Astrocyte (in vitro differentiated cells and primary cell): ENCODE measurements at regions not wholly inside any gene's neighbourhood (a gene's known extent, or its start where the extent isn't known, plus 50 kb on each side); places are given as distances from the start of the nearest gene placed in this dataset.

Experiments
- DNase-seq: peaks from one replicate; pipeline ENCODE4 v3.0.0-alpha.2; 2010; ENCODE audit warnings: low read depth
- FAIRE-seq: peaks from 2 replicates; lab custom pipeline; 2011; peaks lifted over from hg19 to GRCh38; lab: Jason Lieb, UNC
- H2AFZ ChIP-seq: 2 replicates; pipeline ENCODE4 v1.6.0; 2012; ENCODE audit warnings: low read depth, low read length, inconsistent platforms
- H3K27ac ChIP-seq: 2 replicates; pipeline ENCODE4 v1.5.1; 2011; ENCODE audit warnings: low read depth, low read length, inconsistent platforms
- H3K27me3 ChIP-seq: 2 replicates; pipeline ENCODE4 v1.6.0; 2011; ENCODE audit warnings: low read length, inconsistent platforms; ENCODE audit not compliant: insufficient read depth
- H3K36me3 ChIP-seq: 2 replicates; pipeline ENCODE4 v1.5.1; 2011; ENCODE audit warnings: low read length, inconsistent platforms; ENCODE audit not compliant: insufficient read depth
- H3K4me1 ChIP-seq: 2 replicates; pipeline ENCODE4 v1.5.1; 2011; ENCODE audit warnings: low read length, inconsistent platforms; ENCODE audit not compliant: insufficient read depth
- H3K4me2 ChIP-seq: 2 replicates; pipeline ENCODE4 v1.6.0; 2012; ENCODE audit warnings: low read length, inconsistent platforms
- H3K4me3 ChIP-seq: 2 replicates; pipeline ENCODE4 v1.5.1; 2011; ENCODE audit warnings: low read depth, mild to moderate bottlenecking, low read length, inconsistent platforms; ENCODE audit not compliant: insufficient read depth
- H3K79me2 ChIP-seq: 2 replicates; pipeline ENCODE4 v1.6.0; 2012; ENCODE audit warnings: mild to moderate bottlenecking, low read length, inconsistent platforms; ENCODE audit not compliant: insufficient read depth
- H3K9ac ChIP-seq: 2 replicates; pipeline ENCODE4 v1.6.0; 2012; ENCODE audit warnings: mild to moderate bottlenecking, low read length, inconsistent platforms
- H3K9me3 ChIP-seq: 2 replicates; pipeline ENCODE4 v1.5.1; 2012; ENCODE audit warnings: low read depth, mild to moderate bottlenecking, low read length, inconsistent platforms; ENCODE audit not compliant: insufficient read depth
- H4K20me1 ChIP-seq: 2 replicates; pipeline ENCODE4 v1.6.0; 2012; ENCODE audit warnings: low read length, inconsistent platforms; ENCODE audit not compliant: insufficient read depth
- H3K27ac Mint-ChIP-seq: one replicate; pipeline ENCODE4 v1.8.0; 2021; ENCODE audit warnings: mild to moderate bottlenecking, mixed read lengths; ENCODE audit not compliant: unreplicated experiment
- H3K27me3 Mint-ChIP-seq: one replicate; pipeline ENCODE4 v1.8.0; 2021; ENCODE audit warnings: low read depth, mixed read lengths; ENCODE audit not compliant: unreplicated experiment
- H3K36me3 Mint-ChIP-seq: one replicate; pipeline ENCODE4 v1.8.0; 2021; ENCODE audit warnings: low read depth, mixed read lengths; ENCODE audit not compliant: unreplicated experiment
- H3K4me1 Mint-ChIP-seq: one replicate; pipeline ENCODE4 v1.8.0; 2021; ENCODE audit warnings: low read depth, mixed read lengths; ENCODE audit not compliant: unreplicated experiment
- H3K4me3 Mint-ChIP-seq: one replicate; pipeline ENCODE4 v1.8.0; 2021; ENCODE audit warnings: mild to moderate bottlenecking, moderate library complexity, mixed read lengths; ENCODE audit not compliant: unreplicated experiment
- H3K9me3 Mint-ChIP-seq: one replicate; pipeline ENCODE4 v1.8.0; 2021; ENCODE audit warnings: mild to moderate bottlenecking, mixed read lengths; ENCODE audit not compliant: unreplicated experiment
- EZH2 ChIP-seq: IDR thresholded peaks from 2 replicates; pipeline ENCODE4 v1.6.1; 2012; ENCODE audit warnings: mild to moderate bottlenecking, low read length, inconsistent platforms; ENCODE audit not compliant: insufficient read depth
- TF ChIP-seq, protein P1 (sequence below): IDR thresholded peaks from 2 replicates; pipeline ENCODE4 v1.5.1; 2011; ENCODE audit warnings: low read depth, mild to moderate bottlenecking, inconsistent platforms, low read length, moderate library complexity; ENCODE audit not compliant: insufficient read depth

DNA sequence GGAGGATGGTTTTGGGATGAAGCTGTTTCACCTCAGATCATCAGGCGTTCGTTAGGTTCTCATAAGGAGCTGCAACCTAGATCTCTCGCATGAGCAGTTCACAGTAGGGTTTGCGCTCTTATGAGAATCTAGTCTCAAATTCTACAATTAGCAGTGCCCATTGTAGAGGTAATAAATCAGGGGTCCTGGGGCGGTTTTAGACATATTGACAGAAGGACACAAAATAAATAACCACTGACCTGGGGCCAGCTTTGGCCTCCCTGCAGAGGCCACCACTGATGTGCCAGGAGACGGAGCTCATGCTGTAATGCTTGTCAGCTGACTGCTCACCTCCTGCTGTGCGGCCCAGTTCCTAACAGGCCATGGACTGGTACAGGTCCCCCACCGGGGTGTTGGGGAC, 67.6 kb upstream of the SPATA31D4 start:
- no peak overlapping the region for H3K27ac ChIP-seq
- no peak overlapping the region for H2AFZ ChIP-seq
- H3K4me1 ChIP-seq, result peaks cover 6% of the 10 kb centered on the region
- DNase-seq (no peak), FAIRE-seq (no peak)
- no peak overlapping the region for H3K4me2 ChIP-seq
- peaks cover 3% of the 10 kb centered on the region for H3K27me3 Mint-ChIP-seq
- H4K20me1 ChIP-seq, result no peaks in the 10 kb centered on the region
- H3K36me3 Mint-ChIP-seq, result no peaks in the 10 kb centered on the region
- no peak overlapping the region for H3K4me3 Mint-ChIP-seq
- no peak overlapping the region for H3K4me3 ChIP-seq
- no peak overlapping the region for H3K9ac ChIP-seq
- no peaks in the 10 kb centered on the region for H3K79me2 ChIP-seq
- H3K9me3 ChIP-seq, result no peaks in the 10 kb centered on the region
- H3K9me3 Mint-ChIP-seq, result no peaks in the 10 kb centered on the region
- no peaks in the 10 kb centered on the region for H3K27me3 ChIP-seq
- H3K36me3 ChIP-seq, result no peaks in the 10 kb centered on the region
- no peak overlapping the region for H3K27ac Mint-ChIP-seq
- H3K4me1 Mint-ChIP-seq, result peaks cover 2% of the 10 kb centered on the region
- TF ChIP-seq, protein P1, sequence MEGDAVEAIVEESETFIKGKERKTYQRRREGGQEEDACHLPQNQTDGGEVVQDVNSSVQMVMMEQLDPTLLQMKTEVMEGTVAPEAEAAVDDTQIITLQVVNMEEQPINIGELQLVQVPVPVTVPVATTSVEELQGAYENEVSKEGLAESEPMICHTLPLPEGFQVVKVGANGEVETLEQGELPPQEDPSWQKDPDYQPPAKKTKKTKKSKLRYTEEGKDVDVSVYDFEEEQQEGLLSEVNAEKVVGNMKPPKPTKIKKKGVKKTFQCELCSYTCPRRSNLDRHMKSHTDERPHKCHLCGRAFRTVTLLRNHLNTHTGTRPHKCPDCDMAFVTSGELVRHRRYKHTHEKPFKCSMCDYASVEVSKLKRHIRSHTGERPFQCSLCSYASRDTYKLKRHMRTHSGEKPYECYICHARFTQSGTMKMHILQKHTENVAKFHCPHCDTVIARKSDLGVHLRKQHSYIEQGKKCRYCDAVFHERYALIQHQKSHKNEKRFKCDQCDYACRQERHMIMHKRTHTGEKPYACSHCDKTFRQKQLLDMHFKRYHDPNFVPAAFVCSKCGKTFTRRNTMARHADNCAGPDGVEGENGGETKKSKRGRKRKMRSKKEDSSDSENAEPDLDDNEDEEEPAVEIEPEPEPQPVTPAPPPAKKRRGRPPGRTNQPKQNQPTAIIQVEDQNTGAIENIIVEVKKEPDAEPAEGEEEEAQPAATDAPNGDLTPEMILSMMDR, result no peak
- TF ChIP-seq EZH2, result no peak

DNA sequence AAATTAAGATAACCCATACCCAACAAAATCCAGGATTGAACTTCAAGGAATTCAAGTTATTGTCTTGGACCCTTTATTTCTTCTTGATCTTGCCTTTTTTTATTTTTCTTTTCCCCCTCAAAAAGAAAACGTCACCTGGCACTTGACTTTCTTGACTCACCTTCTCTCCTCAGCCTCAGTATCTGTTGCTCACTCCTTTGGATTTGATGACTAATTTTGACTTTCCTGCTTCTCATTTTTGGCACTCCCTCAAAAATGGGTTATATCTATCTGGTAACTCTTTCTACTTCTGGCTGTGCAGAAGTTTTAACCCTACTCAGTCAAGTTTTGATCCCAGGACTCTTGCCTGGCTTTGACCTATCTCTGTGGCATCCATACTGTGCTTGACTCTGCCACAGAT, 66.6 kb upstream of the SPATA31D4 start:
- no peak for TF ChIP-seq EZH2
- TF ChIP-seq, protein P1, result no peak
- Mint-ChIP-seq H3K4me3 (no peak overlapping the region), H3K27ac (no peak overlapping the region), H3K27me3 (peaks cover 3% of the 10 kb centered on the region), H3K9me3 (no peaks in the 10 kb centered on the region), H3K4me1 (peaks cover 2% of the 10 kb centered on the region), H3K36me3 (no peaks in the 10 kb centered on the region)
- Histone ChIP-seq H3K4me3 (no peak overlapping the region), H3K27me3 (no peaks in the 10 kb centered on the region), H3K4me1 (peaks cover 3% of the 10 kb centered on the region), H4K20me1 (no peaks in the 10 kb centered on the region), H3K36me3 (no peaks in the 10 kb centered on the region), H3K4me2 (peak overlapping the region; percentile 69), H3K9ac (no peak overlapping the region), H2AFZ (no peak overlapping the region), H3K79me2 (no peaks in the 10 kb centered on the region), H3K27ac (no peak overlapping the region), H3K9me3 (no peaks in the 10 kb centered on the region)
- peak; percentile 88 for DNase-seq
- peak; percentile 41 for FAIRE-seq

DNA sequence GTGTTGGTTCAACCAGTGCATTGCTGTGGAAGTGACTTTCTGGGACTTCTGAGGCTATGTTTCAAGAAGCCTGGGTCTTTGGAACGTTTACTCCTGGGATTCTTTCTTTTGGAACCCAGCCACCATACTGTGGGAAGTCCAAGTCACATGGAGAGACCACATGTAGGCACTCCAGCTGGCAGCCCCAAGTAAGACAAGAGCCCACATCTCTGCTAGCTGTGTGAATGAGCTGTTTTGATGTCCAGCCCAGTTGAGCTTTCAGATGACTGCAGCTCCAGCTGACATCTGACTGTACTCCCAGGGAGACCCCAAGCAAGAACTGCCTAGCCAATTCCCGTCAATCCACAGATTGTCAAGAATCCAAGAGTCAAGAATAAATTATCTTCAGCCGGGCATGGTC, 60.1 kb upstream of the SPATA31D4 start:
- Mint-ChIP-seq H3K9me3 (no peaks in the 10 kb centered on the region), H3K36me3 (no peaks in the 10 kb centered on the region), H3K4me1 (peaks cover 4% of the 10 kb centered on the region), H3K27me3 (no peaks in the 10 kb centered on the region), H3K4me3 (no peak overlapping the region), H3K27ac (no peak overlapping the region)
- DNase-seq, result peak; percentile 32
- H3K9ac ChIP-seq, result no peak overlapping the region
- no peak overlapping the region for H3K27ac ChIP-seq
- no peak overlapping the region for H2AFZ ChIP-seq
- H3K4me3 ChIP-seq, result no peak overlapping the region
- no peaks in the 10 kb centered on the region for H3K27me3 ChIP-seq
- no peaks in the 10 kb centered on the region for H3K9me3 ChIP-seq
- H4K20me1 ChIP-seq, result no peaks in the 10 kb centered on the region
- H3K36me3 ChIP-seq, result no peaks in the 10 kb centered on the region
- H3K79me2 ChIP-seq, result no peaks in the 10 kb centered on the region
- H3K4me2 ChIP-seq, result no peak overlapping the region
- FAIRE-seq, result no peak
- TF ChIP-seq EZH2, result no peak
- TF ChIP-seq, protein P1, result no peak
- H3K4me1 ChIP-seq, result peaks cover 5% of the 10 kb centered on the region
